ENCODE measurements at regions not wholly inside any gene's neighbourhood (a gene's known extent, or its start where the extent isn't known, plus 50 kb on each side); places are given as distances from the start of the nearest gene placed in this dataset.

DNA sequence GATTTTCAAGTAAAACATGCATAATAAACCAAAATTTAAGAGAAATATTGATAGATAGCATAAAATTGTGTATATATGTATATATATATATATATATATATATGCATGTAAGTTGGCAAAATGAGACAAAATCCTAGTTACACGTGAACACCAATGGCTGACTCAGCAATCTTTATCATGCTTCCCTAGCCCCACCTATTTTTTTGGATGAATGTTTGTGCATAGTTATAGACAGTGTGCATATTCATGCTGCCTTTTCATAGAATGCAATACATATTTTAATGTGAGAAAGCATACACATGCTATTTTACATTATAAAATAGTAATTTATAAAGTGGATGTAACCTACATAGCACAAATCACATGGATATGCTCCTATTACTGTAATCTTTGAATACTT is 230.3 kb downstream of the SH2D4B start:
- no peak for FAIRE-seq
- Mint-ChIP-seq H3K27me3 (ENCODE audit: low read depth, unreplicated experiment) (no peaks in the 10 kb centered on the region), H3K27ac (ENCODE audit: unreplicated experiment) (no peak overlapping the region), H3K36me3 (ENCODE audit: low read depth, unreplicated experiment) (no peaks in the 10 kb centered on the region), H3K4me1 (ENCODE audit: low read depth, unreplicated experiment) (no peaks in the 10 kb centered on the region), H3K9me3 (ENCODE audit: unreplicated experiment) (no peaks in the 10 kb centered on the region), H3K4me3 (ENCODE audit: unreplicated experiment) (no peak overlapping the region)
- no peak overlapping the region for H3K9ac ChIP-seq (ENCODE audit: low read length)
- H3K36me3 ChIP-seq (ENCODE audit: insufficient read depth, low read length), result no peaks in the 10 kb centered on the region
- no peak overlapping the region for H3K27ac ChIP-seq (ENCODE audit: low read depth, low read length)
- no peak overlapping the region for H3K4me3 ChIP-seq (ENCODE audit: insufficient read depth, low read depth, low read length)
- TF ChIP-seq, protein P1, sequence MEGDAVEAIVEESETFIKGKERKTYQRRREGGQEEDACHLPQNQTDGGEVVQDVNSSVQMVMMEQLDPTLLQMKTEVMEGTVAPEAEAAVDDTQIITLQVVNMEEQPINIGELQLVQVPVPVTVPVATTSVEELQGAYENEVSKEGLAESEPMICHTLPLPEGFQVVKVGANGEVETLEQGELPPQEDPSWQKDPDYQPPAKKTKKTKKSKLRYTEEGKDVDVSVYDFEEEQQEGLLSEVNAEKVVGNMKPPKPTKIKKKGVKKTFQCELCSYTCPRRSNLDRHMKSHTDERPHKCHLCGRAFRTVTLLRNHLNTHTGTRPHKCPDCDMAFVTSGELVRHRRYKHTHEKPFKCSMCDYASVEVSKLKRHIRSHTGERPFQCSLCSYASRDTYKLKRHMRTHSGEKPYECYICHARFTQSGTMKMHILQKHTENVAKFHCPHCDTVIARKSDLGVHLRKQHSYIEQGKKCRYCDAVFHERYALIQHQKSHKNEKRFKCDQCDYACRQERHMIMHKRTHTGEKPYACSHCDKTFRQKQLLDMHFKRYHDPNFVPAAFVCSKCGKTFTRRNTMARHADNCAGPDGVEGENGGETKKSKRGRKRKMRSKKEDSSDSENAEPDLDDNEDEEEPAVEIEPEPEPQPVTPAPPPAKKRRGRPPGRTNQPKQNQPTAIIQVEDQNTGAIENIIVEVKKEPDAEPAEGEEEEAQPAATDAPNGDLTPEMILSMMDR (IDR thresholded peaks at IDR 0.05; ENCODE audit: insufficient read depth, low read depth, low read length), result no peak
- TF ChIP-seq EZH2 (IDR thresholded peaks at IDR 0.05; ENCODE audit: insufficient read depth, low read length), result no peak
- H3K79me2 ChIP-seq (ENCODE audit: insufficient read depth, low read length), result no peaks in the 10 kb centered on the region
- H3K4me2 ChIP-seq (ENCODE audit: low read length), result no peak overlapping the region
- no peaks in the 10 kb centered on the region for H4K20me1 ChIP-seq (ENCODE audit: insufficient read depth, low read length)
- H3K9me3 ChIP-seq (ENCODE audit: insufficient read depth, low read depth, low read length), result no peaks in the 10 kb centered on the region
- H2AFZ ChIP-seq (ENCODE audit: low read depth, low read length), result no peak overlapping the region
- no peaks in the 10 kb centered on the region for H3K27me3 ChIP-seq (ENCODE audit: insufficient read depth, low read length)
- DNase-seq (ENCODE audit: low read depth), result no peak
- no peaks in the 10 kb centered on the region for H3K4me1 ChIP-seq (ENCODE audit: insufficient read depth, low read length)

DNA sequence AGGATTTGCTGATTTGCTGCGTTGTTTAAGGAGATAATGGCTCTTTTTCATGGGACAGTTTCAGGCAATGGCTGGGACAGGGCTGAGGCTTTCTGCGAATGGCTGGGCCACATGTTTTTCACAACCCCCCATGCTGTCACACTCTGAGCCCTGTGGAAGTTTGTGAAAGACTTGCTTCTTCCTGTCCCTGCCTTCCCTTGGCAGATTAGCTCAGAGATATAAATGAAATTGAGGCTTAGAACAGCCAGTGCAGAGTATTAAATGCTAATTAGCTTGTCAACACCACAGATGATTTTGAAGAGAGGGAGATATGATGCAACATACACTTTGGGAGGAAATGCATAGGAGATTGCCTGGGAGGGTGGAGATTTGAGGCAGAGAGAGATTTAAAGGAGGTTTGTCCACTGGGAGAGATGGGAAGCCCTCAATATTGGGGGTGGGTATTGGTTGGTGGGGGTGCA is 232.0 kb downstream of the SH2D4B start:
- Histone ChIP-seq H3K4me1 (ENCODE audit: insufficient read depth, low read length) (no peaks in the 10 kb centered on the region), H2AFZ (ENCODE audit: low read depth, low read length) (no peak overlapping the region), H3K4me2 (ENCODE audit: low read length) (no peak overlapping the region), H3K79me2 (ENCODE audit: insufficient read depth, low read length) (no peaks in the 10 kb centered on the region), H4K20me1 (ENCODE audit: insufficient read depth, low read length) (no peaks in the 10 kb centered on the region), H3K4me3 (ENCODE audit: insufficient read depth, low read depth, low read length) (no peak overlapping the region), H3K9me3 (ENCODE audit: insufficient read depth, low read depth, low read length) (no peaks in the 10 kb centered on the region), H3K36me3 (ENCODE audit: insufficient read depth, low read length) (no peaks in the 10 kb centered on the region), H3K27me3 (ENCODE audit: insufficient read depth, low read length) (no peaks in the 10 kb centered on the region), H3K27ac (ENCODE audit: low read depth, low read length) (no peak overlapping the region), H3K9ac (ENCODE audit: low read length) (no peak overlapping the region)
- TF ChIP-seq EZH2 (IDR thresholded peaks at IDR 0.05; ENCODE audit: insufficient read depth, low read length), result no peak
- TF ChIP-seq, protein P1 (IDR thresholded peaks at IDR 0.05; ENCODE audit: insufficient read depth, low read depth, low read length), result no peak
- DNase-seq (ENCODE audit: low read depth) (no peak), FAIRE-seq (no peak)
- Mint-ChIP-seq H3K27me3 (ENCODE audit: low read depth, unreplicated experiment) (no peaks in the 10 kb centered on the region), H3K27ac (ENCODE audit: unreplicated experiment) (no peak overlapping the region), H3K9me3 (ENCODE audit: unreplicated experiment) (no peaks in the 10 kb centered on the region), H3K36me3 (ENCODE audit: low read depth, unreplicated experiment) (no peaks in the 10 kb centered on the region), H3K4me1 (ENCODE audit: low read depth, unreplicated experiment) (no peaks in the 10 kb centered on the region), H3K4me3 (ENCODE audit: unreplicated experiment) (no peak overlapping the region)

DNA sequence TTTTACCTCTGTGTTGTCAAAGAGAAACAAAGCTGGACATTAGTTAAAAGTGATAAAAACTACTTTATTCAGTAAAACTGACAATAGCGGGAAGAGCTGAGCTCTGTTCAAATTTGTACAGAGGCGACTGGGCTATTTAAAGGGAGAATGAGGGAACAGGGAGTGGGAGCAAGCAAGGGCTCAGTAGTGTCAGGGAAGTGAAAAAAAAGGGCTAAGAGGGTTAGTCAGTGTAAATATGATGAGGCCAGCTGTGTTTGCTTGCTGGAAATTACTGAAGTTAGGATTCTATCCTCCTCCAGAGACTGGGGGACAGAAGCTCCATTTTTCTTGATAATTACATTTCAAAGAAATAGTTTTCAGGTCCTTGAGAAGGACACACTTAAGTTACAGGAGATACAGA is 232.5 kb downstream of the SH2D4B start:
- Histone ChIP-seq H3K4me1 (ENCODE audit: insufficient read depth, low read length) (no peaks in the 10 kb centered on the region), H3K4me3 (ENCODE audit: insufficient read depth, low read depth, low read length) (no peak overlapping the region), H3K9me3 (ENCODE audit: insufficient read depth, low read depth, low read length) (no peaks in the 10 kb centered on the region), H3K9ac (ENCODE audit: low read length) (no peak overlapping the region), H3K4me2 (ENCODE audit: low read length) (no peak overlapping the region), H2AFZ (ENCODE audit: low read depth, low read length) (no peak overlapping the region), H3K36me3 (ENCODE audit: insufficient read depth, low read length) (no peaks in the 10 kb centered on the region), H4K20me1 (ENCODE audit: insufficient read depth, low read length) (no peaks in the 10 kb centered on the region), H3K27ac (ENCODE audit: low read depth, low read length) (no peak overlapping the region), H3K79me2 (ENCODE audit: insufficient read depth, low read length) (no peaks in the 10 kb centered on the region), H3K27me3 (ENCODE audit: insufficient read depth, low read length) (no peaks in the 10 kb centered on the region)
- H3K4me3 Mint-ChIP-seq (ENCODE audit: unreplicated experiment), result no peak overlapping the region
- no peaks in the 10 kb centered on the region for H3K36me3 Mint-ChIP-seq (ENCODE audit: low read depth, unreplicated experiment)
- H3K27ac Mint-ChIP-seq (ENCODE audit: unreplicated experiment), result no peak overlapping the region
- TF ChIP-seq EZH2 (IDR thresholded peaks at IDR 0.05; ENCODE audit: insufficient read depth, low read length), result no peak
- TF ChIP-seq, protein P1 (IDR thresholded peaks at IDR 0.05; ENCODE audit: insufficient read depth, low read depth, low read length), result no peak
- no peaks in the 10 kb centered on the region for H3K9me3 Mint-ChIP-seq (ENCODE audit: unreplicated experiment)
- DNase-seq (ENCODE audit: low read depth) (no peak), FAIRE-seq (no peak)
- H3K4me1 Mint-ChIP-seq (ENCODE audit: low read depth, unreplicated experiment), result no peaks in the 10 kb centered on the region
- no peaks in the 10 kb centered on the region for H3K27me3 Mint-ChIP-seq (ENCODE audit: low read depth, unreplicated experiment)

All from astrocyte (in vitro differentiated cells and primary cell).